IPS-20b (cell line): ENCODE measurements at regions not wholly inside any gene's neighbourhood (a gene's known extent, or its start where the extent isn't known, plus 50 kb on each side); places are given as distances from the start of the nearest gene placed in this dataset.

Experiments
- H3K27ac ChIP-seq: one replicate; pipeline ENCODE4 v1.5.1; 2013; ENCODE audit warnings: low read length
- H3K27me3 ChIP-seq: 2 replicates; pipeline ENCODE4 v1.6.1; 2013; ENCODE audit warnings: mild to moderate bottlenecking, low read length, inconsistent platforms; ENCODE audit not compliant: insufficient read depth
- H3K36me3 ChIP-seq: 2 replicates; pipeline ENCODE4 v1.6.1; 2013; ENCODE audit warnings: low read depth, mild to moderate bottlenecking, inconsistent platforms, low read length, moderate library complexity; ENCODE audit not compliant: insufficient read depth
- H3K4me1 ChIP-seq: 2 replicates; pipeline ENCODE4 v1.6.1; 2013; ENCODE audit warnings: mild to moderate bottlenecking, control low read depth, inconsistent platforms, low read length, moderate library complexity; ENCODE audit not compliant: insufficient read depth
- H3K4me3 ChIP-seq: 2 replicates; pipeline ENCODE4 v1.5.1; 2013; ENCODE audit warnings: mild to moderate bottlenecking, low read length, inconsistent platforms
- H3K9ac ChIP-seq: 2 replicates; pipeline ENCODE4 v1.6.1; 2013; ENCODE audit warnings: low read depth, mild to moderate bottlenecking, inconsistent platforms, low read length, moderate library complexity
- H3K9me3 ChIP-seq: 2 replicates; pipeline ENCODE4 v1.6.1; 2013; ENCODE audit warnings: mild to moderate bottlenecking, low read depth, low read length, inconsistent platforms; ENCODE audit not compliant: insufficient read depth

GRCh38 chr12:83864054-83864453 lies 1048.5 kb downstream of the SLC6A15 start:
- no peaks in the 10 kb centered on the region for H3K9me3 ChIP-seq
- H3K4me3 ChIP-seq: no peak overlapping the region
- no peaks in the 10 kb centered on the region for H3K4me1 ChIP-seq
- no peak overlapping the region for H3K9ac ChIP-seq
- H3K27ac ChIP-seq: no peak overlapping the region
- no peaks in the 10 kb centered on the region for H3K36me3 ChIP-seq
- H3K27me3 ChIP-seq: no peaks in the 10 kb centered on the region

GRCh38 chr12:83859021-83859420 lies 1053.6 kb downstream of the SLC6A15 start:
- Histone ChIP-seq H3K4me3 (no peak overlapping the region), H3K27ac (no peak overlapping the region)

GRCh38 chr12:83856803-83857202 lies 1055.8 kb downstream of the SLC6A15 start:
- Histone ChIP-seq H3K27ac (no peak overlapping the region), H3K9me3 (peaks cover 14% of the 10 kb centered on the region), H3K4me1 (no peaks in the 10 kb centered on the region), H3K4me3 (no peak overlapping the region), H3K36me3 (no peaks in the 10 kb centered on the region), H3K27me3 (no peaks in the 10 kb centered on the region), H3K9ac (no peak overlapping the region)

More at GRCh38 chr12:83859021-83859420, 1053.6 kb downstream of the SLC6A15 start:
- Histone ChIP-seq H3K4me1 (no peaks in the 10 kb centered on the region), H3K27me3 (no peaks in the 10 kb centered on the region), H3K9ac (no peak overlapping the region), H3K9me3 (peaks cover 14% of the 10 kb centered on the region), H3K36me3 (no peaks in the 10 kb centered on the region)

- Histone ChIP-seq H3K4me1 (no peaks in the 10 kb centered on the region), H3K4me3 (no peak overlapping the region), H3K9me3 (peaks cover 7% of the 10 kb centered on the region), H3K9ac (no peak overlapping the region), H3K27ac (no peak overlapping the region), H3K36me3 (no peaks in the 10 kb centered on the region), H3K27me3 (no peaks in the 10 kb centered on the region)
Observed at GRCh38 chr12:83850531-83850930, 1062.1 kb downstream of the SLC6A15 start.

GRCh38 chr12:83848702-83849101 lies 1063.9 kb downstream of the SLC6A15 start:
- Histone ChIP-seq H3K4me1 (no peaks in the 10 kb centered on the region), H3K4me3 (no peak overlapping the region), H3K9me3 (no peaks in the 10 kb centered on the region), H3K9ac (no peak overlapping the region), H3K27ac (no peak overlapping the region), H3K27me3 (no peaks in the 10 kb centered on the region), H3K36me3 (no peaks in the 10 kb centered on the region)

- Histone ChIP-seq H3K27ac (no peak overlapping the region), H3K9me3 (no peaks in the 10 kb centered on the region), H3K4me3 (no peak overlapping the region), H3K9ac (no peak overlapping the region), H3K4me1 (no peaks in the 10 kb centered on the region), H3K36me3 (no peaks in the 10 kb centered on the region), H3K27me3 (no peaks in the 10 kb centered on the region)
Observed at GRCh38 chr12:83843541-83843940, 1069.1 kb downstream of the SLC6A15 start.

GRCh38 chr12:83841620-83842019 lies 1071.0 kb downstream of the SLC6A15 start:
- no peak overlapping the region for H3K27ac ChIP-seq
- H3K9ac ChIP-seq: no peak overlapping the region
- H3K27me3 ChIP-seq: no peaks in the 10 kb centered on the region
- H3K36me3 ChIP-seq: no peaks in the 10 kb centered on the region
- no peak overlapping the region for H3K4me3 ChIP-seq
- no peaks in the 10 kb centered on the region for H3K9me3 ChIP-seq
- H3K4me1 ChIP-seq: no peaks in the 10 kb centered on the region

- Histone ChIP-seq H3K27me3 (no peaks in the 10 kb centered on the region), H3K4me3 (no peak overlapping the region), H3K4me1 (peaks cover 4% of the 10 kb centered on the region; the same call in 1 of the 2 replicates), H3K36me3 (no peaks in the 10 kb centered on the region), H3K27ac (no peak overlapping the region), H3K9ac (no peak overlapping the region), H3K9me3 (no peaks in the 10 kb centered on the region)
Observed at GRCh38 chr12:83827860-83828259, 1084.7 kb downstream of the SLC6A15 start.

- Histone ChIP-seq H3K4me3 (no peak overlapping the region), H3K36me3 (no peaks in the 10 kb centered on the region), H3K9me3 (no peaks in the 10 kb centered on the region), H3K27ac (no peak overlapping the region), H3K27me3 (no peaks in the 10 kb centered on the region), H3K9ac (no peak overlapping the region), H3K4me1 (peaks cover 4% of the 10 kb centered on the region; the same call in 1 of the 2 replicates)
Observed at GRCh38 chr12:83827193-83827592, 1085.4 kb downstream of the SLC6A15 start.

- Histone ChIP-seq H3K27me3 (no peaks in the 10 kb centered on the region), H3K9ac (no peak overlapping the region), H3K4me3 (no peak overlapping the region), H3K27ac (no peak overlapping the region), H3K4me1 (peaks cover 4% of the 10 kb centered on the region; the same call in 1 of the 2 replicates), H3K36me3 (no peaks in the 10 kb centered on the region), H3K9me3 (no peaks in the 10 kb centered on the region)
Observed at GRCh38 chr12:83826112-83826511, 1086.5 kb downstream of the SLC6A15 start.

GRCh38 chr12:83823386-83824045 lies 1089.1 kb downstream of the SLC6A15 start:
- H3K9ac ChIP-seq: no peak overlapping the region
- no peaks in the 10 kb centered on the region for H3K9me3 ChIP-seq
- H3K27me3 ChIP-seq: no peaks in the 10 kb centered on the region
- no peaks in the 10 kb centered on the region for H3K36me3 ChIP-seq
- H3K27ac ChIP-seq: no peak overlapping the region
- H3K4me3 ChIP-seq: no peak overlapping the region
- H3K4me1 ChIP-seq: peaks cover 2% of the 10 kb centered on the region; the same call in 1 of the 2 replicates

- no peak overlapping the region for H3K9ac ChIP-seq
- no peaks in the 10 kb centered on the region for H3K9me3 ChIP-seq
- no peak overlapping the region for H3K27ac ChIP-seq
- no peaks in the 10 kb centered on the region; the same call in 1 of the 2 replicates for H3K4me1 ChIP-seq
- no peak overlapping the region for H3K4me3 ChIP-seq
- no peaks in the 10 kb centered on the region for H3K27me3 ChIP-seq
- no peaks in the 10 kb centered on the region for H3K36me3 ChIP-seq
Observed at GRCh38 chr12:83821967-83822366, 1090.6 kb downstream of the SLC6A15 start.
